GM19455 (cell line): ENCODE measurements at regions not wholly inside any gene's neighbourhood (a gene's known extent, or its start where the extent isn't known, plus 50 kb on each side); places are given as distances from the start of the nearest gene placed in this dataset.

Source experiments
- ATAC-seq: cut with Tn5 transposase; IDR thresholded peaks from one replicate; pipeline ENCODE4 v1.9.1; 2021; ENCODE audit not compliant: unreplicated experiment

DNA sequence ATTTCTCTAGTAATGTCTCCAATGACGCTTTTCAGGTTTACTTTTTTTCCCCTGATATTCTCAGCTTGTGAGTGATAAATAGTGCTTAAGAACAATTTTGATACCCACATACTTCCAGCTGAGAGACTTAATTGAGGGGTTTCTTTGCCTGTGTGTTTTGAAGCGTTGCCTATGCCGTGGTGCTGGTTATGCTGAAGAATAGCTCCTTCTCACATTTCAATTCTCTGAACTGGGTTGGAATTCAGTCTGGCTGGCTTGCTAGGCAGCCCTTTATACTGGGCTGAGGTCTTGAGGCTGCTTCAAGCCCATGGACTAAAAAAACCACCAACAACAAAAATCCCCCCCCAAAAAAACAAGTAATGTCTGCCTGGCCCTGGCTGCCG is 87.4 kb downstream of the CHST2 start:
- ATAC-seq, result no peak

GRCh38 chr3:143207338-143207961 is 87.9 kb downstream of the CHST2 start:
- ATAC-seq, result peak; percentile 76

- ATAC-seq, result no peak
Measured at GRCh38 chr3:143208976-143209714, 89.6 kb downstream of the CHST2 start.

- no peak for ATAC-seq
Measured at GRCh38 chr3:143209715-143210059, 90.1 kb downstream of the CHST2 start.

GRCh38 chr3:143210141-143210540 is 90.6 kb downstream of the CHST2 start:
- ATAC-seq, result no peak

DNA sequence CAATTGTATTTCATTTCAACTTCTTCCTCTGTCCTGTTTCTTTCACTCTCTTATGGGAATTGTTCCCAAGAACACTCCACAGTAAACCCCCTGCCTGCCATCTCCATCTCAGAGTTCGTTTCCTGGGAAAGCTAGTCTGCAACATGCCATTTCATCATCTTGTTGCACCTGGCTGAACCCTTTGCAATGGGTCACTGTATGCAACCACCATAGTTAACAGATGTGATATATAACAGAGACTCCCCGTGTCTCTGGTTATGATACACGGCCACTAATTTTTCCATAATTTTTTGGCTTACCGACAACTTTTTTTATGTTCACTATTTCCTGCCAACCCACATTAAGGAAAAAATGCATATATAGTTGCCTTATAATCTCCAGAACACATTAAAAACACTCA is 95.5 kb downstream of the CHST2 start:
- ATAC-seq, result no peak
